ENCODE measurements at regions not wholly inside any gene's neighbourhood (a gene's known extent, or its start where the extent isn't known, plus 50 kb on each side); places are given as distances from the start of the nearest gene placed in this dataset.

- no peaks in the 10 kb centered on the region for H3F3A ChIP-seq (ENCODE audit: insufficient read depth, low read length, poor library complexity, severe bottlenecking)
- H3K9me2 ChIP-seq (ENCODE audit: insufficient read depth, low read length), result no peaks in the 10 kb centered on the region
- H3K27ac ChIP-seq (ENCODE audit: low read length), result no peak overlapping the region
- no peaks in the 10 kb centered on the region for H3K36me3 ChIP-seq (ENCODE audit: insufficient read depth, low read length)
- H2AFZ ChIP-seq (ENCODE audit: low read depth, low read length), result no peak overlapping the region
- no peak overlapping the region for H3K4me2 ChIP-seq (ENCODE audit: low read length)
- H4K20me1 ChIP-seq (ENCODE audit: insufficient read depth), result no peaks in the 10 kb centered on the region
- H3K9ac ChIP-seq (ENCODE audit: low read length), result no peak overlapping the region
- TF ChIP-seq POLR2AphosphoS5 (IDR thresholded peaks at IDR 0.05) (no peak), CTCF (IDR thresholded peaks at IDR 0.05; ENCODE audit: poor library complexity, severe bottlenecking) (no peak)
- no peak overlapping the region for H3K4me3 ChIP-seq (ENCODE audit: low read length)
- no peaks in the 10 kb centered on the region for H3K79me2 ChIP-seq (replicated peaks; ENCODE audit: insufficient read depth, low read length)
- no peaks in the 10 kb centered on the region for H3K9me3 ChIP-seq (ENCODE audit: low read length)
- no peaks in the 10 kb centered on the region for H3K27me3 ChIP-seq (ENCODE audit: insufficient read depth, low read depth, low read length)
Observed at GRCh38 chr13:47256618-47257017, 359.8 kb upstream of the HTR2A start.

- TF ChIP-seq EZH2 (IDR thresholded peaks at IDR 0.05; ENCODE audit: borderline replicate concordance, insufficient read depth, low read length, poor library complexity, severe bottlenecking), result no peak
- no peak for TF ChIP-seq CTCF (IDR thresholded peaks at IDR 0.05; ENCODE audit: poor library complexity, severe bottlenecking)
- TF ChIP-seq MXI1 (conservative IDR thresholded peaks at IDR 0.05; ENCODE audit: poor library complexity, severe bottlenecking), result no peak
- TF ChIP-seq REST (IDR thresholded peaks at IDR 0.05; ENCODE audit: borderline replicate concordance), result no peak
- TF ChIP-seq SMC3 (conservative IDR thresholded peaks at IDR 0.05; ENCODE audit: poor library complexity), result no peak
- TF ChIP-seq TAF1 (IDR thresholded peaks at IDR 0.05; ENCODE audit: low read depth), result no peak
- TF ChIP-seq EP300 (conservative IDR thresholded peaks at IDR 0.05; ENCODE audit: poor library complexity, severe bottlenecking), result no peak
- no peak for TF ChIP-seq POLR2AphosphoS5 (IDR thresholded peaks at IDR 0.05)
- TF ChIP-seq RAD21 (conservative IDR thresholded peaks at IDR 0.05), result no peak
- Histone ChIP-seq H3K9me2 (ENCODE audit: insufficient read depth, low read length) (no peaks in the 10 kb centered on the region), H3K36me3 (ENCODE audit: insufficient read depth, low read length) (no peaks in the 10 kb centered on the region), H3K27ac (ENCODE audit: low read length) (no peak overlapping the region), H3K27me3 (ENCODE audit: insufficient read depth, low read depth, low read length) (no peaks in the 10 kb centered on the region), H3F3A (ENCODE audit: insufficient read depth, low read length, poor library complexity, severe bottlenecking) (no peaks in the 10 kb centered on the region), H3K9ac (ENCODE audit: low read length) (no peak overlapping the region), H3K9me3 (ENCODE audit: low read length) (no peaks in the 10 kb centered on the region), H2AFZ (ENCODE audit: low read depth, low read length) (no peak overlapping the region), H3K79me2 (replicated peaks; ENCODE audit: insufficient read depth, low read length) (no peaks in the 10 kb centered on the region), H4K20me1 (ENCODE audit: insufficient read depth) (no peaks in the 10 kb centered on the region), H3K4me3 (ENCODE audit: low read length) (no peak overlapping the region), H3K4me2 (ENCODE audit: low read length) (no peak overlapping the region)
Observed at GRCh38 chr13:47252627-47253026, 355.8 kb upstream of the HTR2A start.

Measured in neural cell (in vitro differentiated cells).